ENCODE measurements at regions not wholly inside any gene's neighbourhood (a gene's known extent, or its start where the extent isn't known, plus 50 kb on each side); places are given as distances from the start of the nearest gene placed in this dataset.

DNA sequence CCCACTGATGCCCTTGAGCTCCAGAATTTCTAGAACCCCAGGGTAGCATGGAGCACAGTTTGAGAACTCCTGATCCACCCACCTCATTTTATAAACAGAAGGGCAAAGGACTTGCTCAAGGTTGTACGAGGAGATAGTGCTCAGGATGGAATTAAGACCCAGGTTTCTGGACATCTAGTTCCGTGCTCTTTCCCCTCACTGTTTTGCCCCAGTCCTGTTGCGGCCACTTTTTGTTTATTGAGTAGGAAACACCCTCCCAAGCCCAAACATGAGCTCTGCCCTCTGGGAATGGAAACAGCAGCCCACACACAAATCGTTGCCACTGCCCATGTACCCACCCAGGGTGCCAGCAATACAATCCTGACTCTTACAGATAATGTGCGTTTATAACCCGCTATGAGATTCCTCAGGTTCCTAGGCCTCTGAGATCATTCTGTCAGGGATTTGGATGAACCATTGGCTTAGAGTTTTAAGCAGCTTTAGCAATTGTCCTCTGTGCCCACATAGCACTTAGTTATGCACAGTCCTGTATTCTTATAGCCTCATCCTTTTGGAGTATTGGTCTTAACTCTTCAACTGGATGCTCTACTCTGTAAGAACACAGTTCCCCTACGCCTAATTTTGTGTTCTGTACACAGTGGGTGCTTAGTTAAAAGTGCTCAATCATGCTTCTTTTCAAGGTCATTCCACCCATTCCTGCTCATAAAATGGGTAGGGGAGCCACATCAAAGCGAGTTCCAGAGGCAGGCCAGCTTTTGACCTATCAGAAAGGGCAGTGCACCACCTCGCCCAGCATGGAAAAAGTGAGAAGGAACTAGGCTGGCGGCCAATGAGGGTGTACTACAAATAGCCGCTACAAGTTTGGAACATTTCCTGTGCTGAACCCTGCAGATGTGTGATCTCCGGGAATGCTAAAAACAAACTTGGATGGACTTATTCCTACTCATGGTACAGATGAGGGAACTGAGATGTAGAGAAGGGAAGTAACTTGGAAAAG is 60.3 kb upstream of the IGFBP2 start:
- DNase-seq (ENCODE audit: low read depth, low spot score): no peak

DNA sequence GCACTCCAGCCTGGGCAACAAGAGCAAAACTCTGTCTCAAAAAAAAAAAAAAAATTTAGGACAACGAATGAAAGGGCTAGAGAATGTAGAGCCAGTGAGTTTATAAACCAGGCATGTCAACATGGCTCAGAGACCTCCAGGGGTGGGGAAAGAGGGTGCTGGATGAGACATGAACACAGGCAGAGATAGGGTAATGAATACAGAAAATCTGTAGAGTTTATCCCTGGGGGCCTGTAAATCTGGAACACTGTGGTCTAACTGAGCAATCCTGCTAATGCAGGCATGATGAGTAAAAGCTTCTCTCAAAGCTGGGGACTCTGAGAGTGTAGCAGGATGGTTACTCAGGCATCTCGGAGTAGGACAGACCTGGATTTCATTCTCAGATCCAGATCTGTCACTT is 59.2 kb upstream of the IGFBP2 start:
- in situ Hi-C loops (cut with HindIII; ENCODE audit: low pct_unique_long_range_greater_than_20kb, low sequenced_read_pairs): no loop called here
- no peak for DNase-seq (ENCODE audit: low read depth, low spot score)

More for the DNA sequence above, 60.3 kb upstream of the IGFBP2 start:
- in situ Hi-C loops (cut with HindIII; ENCODE audit: low pct_unique_long_range_greater_than_20kb, low sequenced_read_pairs): no loop called here

DNA sequence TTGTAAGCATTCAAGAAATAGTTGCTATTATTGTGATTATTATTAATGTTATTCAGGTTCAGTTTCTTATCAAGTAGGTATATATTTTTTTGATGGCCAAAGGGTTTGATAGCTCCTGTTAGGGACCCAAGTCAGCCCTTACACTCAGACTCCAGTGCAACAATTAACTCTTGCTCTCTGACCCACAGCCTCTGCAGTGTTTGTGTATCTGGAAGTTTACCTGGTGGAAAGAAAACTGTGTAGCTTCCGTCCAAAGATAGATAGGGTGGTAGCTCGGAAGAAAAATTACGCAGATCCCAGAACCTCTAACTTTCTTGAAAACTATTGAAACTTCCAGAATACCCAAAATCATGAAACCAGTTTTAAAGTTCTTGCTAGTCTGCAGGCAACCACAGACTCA is 58.6 kb upstream of the IGFBP2 start:
- DNase-seq (ENCODE audit: low read depth, low spot score): no peak
- in situ Hi-C loops (cut with HindIII; ENCODE audit: low pct_unique_long_range_greater_than_20kb, low sequenced_read_pairs): no loop called here

- DNase-seq (ENCODE audit: low read depth, low spot score): no peak
- in situ Hi-C loops (cut with HindIII; ENCODE audit: low pct_unique_long_range_greater_than_20kb, low sequenced_read_pairs): no loop called here
These were observed 57.8 kb upstream of the IGFBP2 start for GRCh38 chr2:216575465-216575864.

DNA sequence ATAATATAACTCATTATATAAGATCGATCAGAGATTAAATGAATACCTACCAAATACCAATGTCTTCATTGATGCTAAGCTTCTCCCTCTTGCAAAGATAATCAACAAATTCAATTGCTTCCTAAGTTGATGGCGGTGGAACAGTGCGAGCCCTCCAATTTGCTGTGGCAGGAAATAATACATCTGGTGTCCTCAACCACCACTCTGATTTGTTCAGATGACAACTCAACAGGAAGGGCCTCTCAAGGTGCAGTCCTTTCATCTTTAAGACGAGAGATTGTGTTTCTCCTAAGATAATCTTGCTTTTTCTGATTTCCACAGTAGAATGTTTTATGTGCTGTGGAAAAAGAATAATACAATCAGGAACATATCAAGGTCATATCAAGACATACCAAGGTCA is 56.6 kb upstream of the IGFBP2 start:
- in situ Hi-C loops (cut with HindIII; ENCODE audit: low pct_unique_long_range_greater_than_20kb, low sequenced_read_pairs): no loop called here
- DNase-seq (ENCODE audit: low read depth, low spot score): no peak

GRCh38 chr2:216578325-216578724 is 54.9 kb upstream of the IGFBP2 start:
- in situ Hi-C loops (cut with HindIII; ENCODE audit: low pct_unique_long_range_greater_than_20kb, low sequenced_read_pairs): no loop called here

DNA sequence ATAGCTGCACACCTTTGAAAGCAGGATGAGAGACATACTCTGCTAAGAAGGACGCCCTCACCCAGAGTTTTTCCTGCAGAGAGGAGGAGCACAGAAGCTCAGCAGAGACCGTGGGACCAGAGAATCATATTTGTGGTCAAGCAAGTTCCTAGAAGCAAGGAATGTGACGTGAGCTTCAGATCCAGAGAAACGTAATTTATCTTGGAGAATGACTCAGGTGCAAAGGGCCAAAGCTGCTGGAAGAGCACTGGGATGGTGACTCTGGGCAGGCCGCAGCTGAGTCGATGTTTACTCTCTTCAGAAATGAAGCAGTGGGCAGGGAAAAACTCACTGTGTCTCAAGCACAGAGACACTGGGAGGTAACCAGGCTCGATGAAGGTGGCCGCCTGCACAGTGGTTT is 50.1 kb upstream of the IGFBP2 start:
- in situ Hi-C loops (cut with HindIII; ENCODE audit: low pct_unique_long_range_greater_than_20kb, low sequenced_read_pairs): no loop called here
- DNase-seq (ENCODE audit: low read depth, low spot score): no peak

More at GRCh38 chr2:216578325-216578724, 54.9 kb upstream of the IGFBP2 start:
- DNase-seq (ENCODE audit: low read depth, low spot score): no peak

Measured in SK-MEL-5 (cell line).